ENCODE measurements at regions not wholly inside any gene's neighbourhood (a gene's known extent, or its start where the extent isn't known, plus 50 kb on each side); places are given as distances from the start of the nearest gene placed in this dataset.

DNA sequence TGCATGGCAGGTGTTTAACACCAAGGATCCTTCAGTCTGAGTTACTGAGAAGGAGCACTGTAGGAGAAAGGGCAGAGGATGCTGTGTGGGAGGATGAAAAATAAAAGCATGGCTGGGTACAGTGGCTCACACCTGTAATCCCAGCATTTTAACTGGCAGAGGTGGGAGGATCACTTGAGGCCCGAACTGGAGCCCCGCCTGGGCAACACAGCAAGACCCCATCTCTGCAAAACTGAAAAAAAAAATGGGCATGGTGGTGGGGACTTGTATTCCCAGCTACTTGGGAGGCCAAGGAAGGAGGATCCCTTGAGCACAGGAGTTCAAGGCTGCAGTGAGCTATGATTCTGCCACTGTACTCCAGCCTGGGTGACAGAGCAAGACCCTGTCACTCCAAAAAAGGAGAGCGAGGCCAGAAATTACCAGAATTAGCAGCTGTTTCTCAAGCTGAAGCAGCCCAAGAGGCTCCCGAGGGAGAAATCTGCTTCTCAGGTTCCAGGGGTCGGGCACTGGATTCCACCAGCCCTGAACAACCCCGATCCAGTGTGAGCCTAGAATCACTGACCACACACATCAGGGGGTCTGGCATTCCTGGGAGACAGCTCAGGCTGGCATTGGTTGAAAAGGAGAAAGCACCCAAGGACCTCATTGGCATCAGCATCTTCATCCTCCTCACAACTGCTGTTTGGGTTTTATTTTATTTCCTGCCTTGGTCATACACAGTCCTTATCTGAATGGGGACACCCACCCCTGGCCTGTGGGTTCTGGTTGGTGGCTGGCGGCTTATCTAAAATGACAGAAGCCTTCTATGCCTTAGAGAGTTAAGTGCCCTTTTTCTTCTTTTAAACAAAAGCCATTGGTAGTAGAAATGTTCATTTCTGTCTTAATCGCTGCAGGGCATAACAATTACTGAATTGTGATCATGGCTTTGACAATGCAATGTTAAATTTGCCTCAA, 66.3 kb upstream of the TRIM2 start:
- DNase-seq (ENCODE audit: low spot score): no peak

DNA sequence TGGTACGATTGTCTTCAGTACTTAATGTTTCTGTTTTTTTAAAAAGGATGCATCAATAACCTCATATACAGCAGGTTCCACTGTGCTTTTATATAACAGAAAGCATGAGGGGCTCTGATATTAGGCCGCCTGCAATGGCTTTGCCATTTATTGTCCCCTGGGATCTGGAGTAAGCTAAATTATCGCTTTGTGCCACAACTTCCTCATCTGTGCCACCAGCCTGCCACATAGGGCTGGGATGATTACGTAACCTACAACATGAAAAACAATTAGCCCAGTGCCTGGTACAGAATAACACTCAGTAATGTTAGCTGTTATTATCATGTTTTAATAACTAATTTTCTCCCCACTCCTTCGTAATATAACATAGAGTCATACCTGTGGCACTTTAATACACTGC, 65.5 kb upstream of the TRIM2 start:
- no peak for DNase-seq (ENCODE audit: low spot score)

DNA sequence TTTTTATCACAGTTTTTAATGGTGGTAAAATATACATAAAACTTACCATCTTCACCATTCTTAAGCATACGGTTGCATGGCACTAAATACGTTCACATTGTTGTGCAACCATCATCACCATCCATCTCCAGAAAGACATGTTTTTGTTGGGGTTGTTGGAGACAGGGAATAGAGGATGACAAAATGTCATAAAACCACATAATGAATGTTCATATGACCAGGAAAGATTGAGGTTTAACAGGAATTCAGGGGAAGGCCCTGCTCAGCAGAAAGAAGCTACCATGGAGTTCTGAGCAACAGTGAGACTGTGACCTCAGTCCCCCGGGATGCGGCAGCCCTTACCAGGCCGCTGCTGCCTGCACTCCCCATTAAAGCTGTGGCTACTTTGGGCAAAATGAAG, 63.9 kb upstream of the TRIM2 start:
- DNase-seq (ENCODE audit: low spot score): no peak

DNA sequence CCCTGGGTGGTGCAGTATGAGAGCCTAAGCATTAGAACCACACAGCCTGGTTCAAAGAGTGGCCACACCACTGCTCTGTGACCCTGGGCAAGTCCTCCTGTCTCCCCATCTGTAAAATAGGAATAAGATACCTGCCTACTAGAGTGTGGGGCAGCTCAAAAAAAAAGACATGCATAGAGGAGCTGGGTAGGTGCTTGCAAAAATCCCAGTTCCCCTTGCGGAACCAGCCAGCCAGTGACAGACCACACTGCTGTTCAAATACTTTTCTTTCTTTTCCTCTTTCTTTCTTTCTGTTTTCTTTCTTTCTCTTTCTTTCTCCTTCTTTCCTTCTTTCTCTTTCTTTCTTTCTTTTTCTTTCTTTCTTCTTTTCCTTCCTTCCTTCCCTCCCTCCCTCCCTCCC, 63.0 kb upstream of the TRIM2 start:
- DNase-seq (ENCODE audit: low spot score): no peak

DNA sequence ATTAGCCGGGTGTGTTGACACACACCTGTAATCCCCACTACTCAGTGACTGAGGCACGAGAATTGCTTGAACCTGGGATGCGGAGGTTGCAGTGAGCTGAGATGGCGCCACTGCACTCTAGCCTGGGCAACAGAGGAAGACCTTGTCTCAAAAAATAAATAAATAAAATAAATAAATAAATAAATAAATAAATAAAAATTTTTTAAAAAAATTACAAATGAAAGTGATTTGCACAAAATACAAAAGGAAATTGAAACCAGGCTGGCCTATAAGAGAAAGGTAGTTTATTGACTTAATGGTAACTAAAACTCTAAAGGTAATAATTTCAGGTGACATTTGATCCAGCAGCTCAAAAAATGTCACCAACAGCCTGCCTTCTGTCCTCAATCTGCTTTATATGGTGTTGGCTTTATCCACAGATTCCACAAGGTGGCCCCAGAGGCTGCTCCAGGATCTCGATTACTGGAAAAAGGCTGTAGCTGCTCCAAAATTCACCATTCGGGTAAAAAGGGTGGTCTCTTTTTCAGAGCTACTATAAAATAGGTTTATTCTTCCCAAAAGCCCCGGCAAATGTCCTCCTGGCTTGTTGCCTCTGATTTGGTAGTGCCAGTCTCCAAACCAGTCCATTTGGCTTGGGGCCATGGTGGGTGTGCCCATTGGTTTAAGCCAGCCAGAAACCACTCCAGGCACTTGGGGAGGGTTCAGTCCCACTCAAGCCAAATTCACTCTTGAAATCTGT, 61.4 kb upstream of the TRIM2 start:
- peak; percentile 80 for DNase-seq (ENCODE audit: low spot score)

DNA sequence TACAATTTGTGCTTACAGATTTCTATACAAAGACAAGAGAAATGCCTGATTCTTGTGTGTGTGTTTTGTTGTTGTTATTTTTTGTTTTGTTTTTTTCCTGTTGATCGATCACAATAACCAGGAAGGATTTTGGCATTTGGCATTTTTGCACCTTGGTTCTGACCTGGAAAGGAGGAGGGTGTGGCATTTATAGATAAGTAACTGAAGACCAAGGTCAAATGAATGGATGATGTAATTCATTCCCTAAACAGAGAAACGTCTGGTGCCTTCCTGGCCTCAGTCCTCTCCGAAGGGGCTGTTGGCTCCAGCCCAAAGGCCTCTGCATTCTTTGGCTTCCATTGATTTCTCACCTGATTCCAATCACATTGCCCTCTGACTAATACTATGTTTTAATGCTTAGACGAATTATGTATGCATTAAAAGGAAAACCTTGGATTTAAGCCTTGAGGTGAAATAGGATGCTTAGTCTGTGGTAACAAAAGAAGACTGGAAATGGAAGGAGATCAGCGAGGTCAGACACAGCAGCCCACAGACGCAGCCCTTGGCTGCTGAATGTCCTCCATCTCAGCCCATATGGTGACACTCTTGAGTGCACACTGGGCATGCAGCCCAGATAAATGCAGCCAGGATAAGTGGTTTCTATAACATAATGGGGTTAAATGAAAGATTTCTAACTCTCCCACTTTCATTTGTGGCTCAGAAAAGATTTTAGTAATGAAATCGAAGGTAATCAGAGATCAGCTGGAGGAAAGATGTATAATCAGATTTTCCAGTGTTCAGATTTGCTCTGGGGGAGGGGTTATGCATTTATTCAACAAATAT, 60.5 kb upstream of the TRIM2 start:
- DNase-seq (ENCODE audit: low spot score): no peak

DNA sequence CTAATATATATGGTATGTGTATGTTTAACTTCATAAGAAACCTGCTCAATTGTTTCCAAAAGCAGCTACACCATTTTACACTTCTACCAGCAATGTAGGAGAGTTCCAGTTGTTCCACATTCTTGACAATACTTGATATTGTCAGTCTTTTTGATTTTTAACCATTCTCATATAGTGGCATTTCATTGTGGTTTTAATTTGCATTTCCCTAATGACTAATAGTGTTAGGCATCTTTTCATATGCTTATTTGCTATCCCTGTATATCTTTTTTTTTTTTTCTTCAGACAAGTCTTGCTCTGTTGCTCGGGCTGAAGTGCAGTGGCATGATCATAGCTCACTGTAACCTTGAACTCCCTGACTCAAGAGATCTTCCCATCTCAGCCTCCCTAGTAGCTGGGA, 58.2 kb upstream of the TRIM2 start:
- DNase-seq (ENCODE audit: low spot score): no peak

DNA sequence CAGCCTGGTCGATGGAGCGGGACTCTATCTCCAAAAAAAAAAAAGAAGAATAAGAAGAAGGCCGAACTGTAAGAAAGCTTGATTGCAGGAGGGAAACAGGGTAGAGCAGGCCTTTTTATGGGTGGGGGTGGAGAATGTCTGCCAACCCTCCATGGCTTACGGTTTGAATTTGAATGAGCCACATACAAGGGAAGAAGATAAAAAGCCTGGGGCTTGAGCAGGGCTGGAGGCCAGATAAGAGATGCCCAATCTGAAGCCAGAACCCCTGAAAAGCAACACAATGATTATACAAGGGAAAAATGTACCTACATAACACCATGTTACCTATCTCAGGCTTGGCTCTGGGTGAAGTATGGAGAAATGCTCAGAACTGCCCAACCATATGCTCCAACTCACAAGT, 57.3 kb upstream of the TRIM2 start:
- DNase-seq (ENCODE audit: low spot score): no peak

DNA sequence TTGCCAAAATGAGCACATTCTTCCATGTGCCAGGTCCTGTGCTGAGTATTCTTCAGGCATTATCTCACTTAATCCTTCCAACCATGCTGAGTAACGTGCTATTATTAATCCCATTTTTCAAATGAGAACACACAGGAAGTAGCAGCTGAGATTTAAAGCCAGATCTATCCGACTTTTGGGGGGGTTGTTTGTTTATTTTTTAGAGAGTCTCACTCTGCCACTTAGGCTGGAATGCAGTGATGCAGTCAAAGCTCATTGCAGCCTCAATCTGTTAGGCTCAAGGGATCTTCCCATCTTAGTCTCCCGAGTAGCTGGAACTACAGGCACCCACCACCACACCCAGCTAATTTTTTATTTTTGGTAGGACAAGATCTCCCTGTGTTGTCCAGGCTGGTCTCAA, 55.5 kb upstream of the TRIM2 start:
- DNase-seq (ENCODE audit: low spot score): no peak

DNA sequence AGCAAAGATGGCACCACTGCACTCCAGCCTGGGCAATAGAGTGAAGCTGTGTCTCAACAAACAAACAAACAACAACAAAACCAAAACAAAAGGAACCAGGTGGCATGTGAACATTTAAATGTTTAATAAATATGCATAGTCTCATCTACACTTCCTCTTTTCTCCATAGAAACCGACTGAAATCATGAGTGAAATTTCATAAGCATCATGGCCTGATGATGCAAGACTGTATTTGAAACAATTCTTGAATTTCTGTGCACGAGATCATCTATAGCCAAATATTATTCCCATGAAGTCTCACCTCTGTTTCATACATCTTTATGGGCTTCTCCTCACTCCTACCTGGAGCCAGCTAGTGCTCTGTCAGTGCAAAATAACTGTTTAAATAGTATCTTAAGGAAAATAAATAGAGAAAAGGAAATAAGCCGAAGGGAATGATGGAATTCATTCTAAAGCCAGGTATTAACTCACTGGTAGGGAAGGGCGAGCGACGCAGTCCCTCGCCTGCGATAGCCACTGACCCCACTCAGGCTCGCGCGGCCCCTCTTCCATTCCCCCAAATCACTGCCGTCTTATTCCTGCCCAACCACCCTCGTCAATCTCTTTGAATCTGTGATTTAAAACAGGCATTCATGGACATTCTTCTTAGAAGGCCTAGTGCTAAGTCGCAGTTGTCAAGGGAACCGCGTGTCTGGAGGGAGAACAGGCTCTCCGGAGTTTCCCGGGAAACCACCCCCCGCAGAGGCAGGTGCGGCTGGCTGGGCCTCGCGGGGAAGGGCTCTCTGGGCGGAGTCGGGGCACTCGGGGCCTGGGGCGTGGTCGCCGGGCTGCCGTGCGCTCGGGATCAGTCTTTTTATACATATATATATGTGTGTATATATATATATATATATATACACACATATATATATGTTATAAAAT, 52.4 kb upstream of the TRIM2 start:
- DNase-seq (ENCODE audit: low spot score): peak; percentile 43

DNA sequence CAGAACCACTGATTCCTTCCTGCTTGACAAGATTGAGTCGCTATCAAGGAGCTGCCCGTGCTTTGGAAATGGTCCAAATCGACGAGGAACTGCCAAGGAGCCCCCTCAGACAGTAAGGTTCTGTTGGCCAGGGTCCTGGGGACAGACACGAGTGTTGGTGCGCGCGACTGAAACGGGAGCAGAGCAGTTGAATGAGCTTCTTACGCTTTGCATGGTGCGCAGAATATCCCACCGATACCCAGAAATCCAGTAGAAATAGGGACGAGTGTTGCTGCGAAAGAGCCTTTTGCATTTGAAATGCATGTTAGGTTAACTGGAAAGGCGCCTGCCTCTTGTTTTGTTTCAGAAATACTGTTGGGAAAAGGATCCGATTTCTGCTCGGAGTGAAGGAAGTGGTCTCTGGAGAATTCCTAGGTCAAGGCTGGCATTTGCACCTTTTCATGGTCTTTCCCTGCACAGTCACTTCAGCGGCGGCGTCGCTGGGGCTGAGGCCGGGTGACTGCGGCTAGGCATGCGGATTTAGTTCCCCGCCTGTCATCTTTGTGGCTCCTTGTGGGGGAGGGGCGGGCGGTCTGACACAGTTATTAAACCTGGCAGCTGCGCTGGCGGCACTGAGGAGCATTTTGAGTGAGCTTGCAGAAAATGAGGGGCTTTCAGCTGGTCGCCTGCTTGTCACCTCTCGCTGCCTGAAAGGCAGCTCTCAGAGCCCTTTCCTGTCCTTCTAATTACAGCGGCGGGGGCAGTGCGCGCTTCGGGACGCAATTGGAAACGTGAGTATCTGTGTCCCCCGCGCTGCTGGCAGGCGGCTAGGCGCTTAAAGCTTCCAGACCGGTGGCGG, 51.5 kb upstream of the TRIM2 start:
- peak; percentile 36 for DNase-seq (ENCODE audit: low spot score)

DNA sequence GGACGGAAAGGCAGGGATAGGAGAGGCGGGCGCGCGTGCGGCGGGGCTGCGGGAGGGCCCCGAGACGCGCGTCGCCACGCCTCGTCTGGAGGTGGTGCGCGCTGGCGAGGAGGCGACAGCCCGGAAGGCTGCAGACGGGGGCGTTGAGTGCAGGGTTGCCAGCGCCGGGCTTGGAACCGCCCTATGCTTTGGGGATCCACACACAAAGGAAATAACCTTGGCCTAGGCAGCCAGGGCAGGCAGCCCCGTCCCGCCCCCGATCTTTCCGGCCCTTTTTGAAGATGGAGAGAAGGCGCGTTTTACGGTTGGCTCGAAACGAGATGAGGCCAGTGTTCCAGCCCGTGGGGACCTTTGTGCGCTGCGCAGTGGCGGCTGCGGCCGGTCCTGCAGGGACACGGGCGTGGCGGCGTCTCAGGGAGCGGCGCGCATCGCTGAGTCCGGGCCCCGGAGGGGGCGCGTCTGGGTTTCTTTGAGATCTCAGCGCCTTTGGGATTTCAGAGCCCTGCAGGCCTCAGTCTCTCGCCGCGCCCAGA, 50.8 kb upstream of the TRIM2 start:
- peak; percentile 40 for DNase-seq (ENCODE audit: low spot score)

DNA sequence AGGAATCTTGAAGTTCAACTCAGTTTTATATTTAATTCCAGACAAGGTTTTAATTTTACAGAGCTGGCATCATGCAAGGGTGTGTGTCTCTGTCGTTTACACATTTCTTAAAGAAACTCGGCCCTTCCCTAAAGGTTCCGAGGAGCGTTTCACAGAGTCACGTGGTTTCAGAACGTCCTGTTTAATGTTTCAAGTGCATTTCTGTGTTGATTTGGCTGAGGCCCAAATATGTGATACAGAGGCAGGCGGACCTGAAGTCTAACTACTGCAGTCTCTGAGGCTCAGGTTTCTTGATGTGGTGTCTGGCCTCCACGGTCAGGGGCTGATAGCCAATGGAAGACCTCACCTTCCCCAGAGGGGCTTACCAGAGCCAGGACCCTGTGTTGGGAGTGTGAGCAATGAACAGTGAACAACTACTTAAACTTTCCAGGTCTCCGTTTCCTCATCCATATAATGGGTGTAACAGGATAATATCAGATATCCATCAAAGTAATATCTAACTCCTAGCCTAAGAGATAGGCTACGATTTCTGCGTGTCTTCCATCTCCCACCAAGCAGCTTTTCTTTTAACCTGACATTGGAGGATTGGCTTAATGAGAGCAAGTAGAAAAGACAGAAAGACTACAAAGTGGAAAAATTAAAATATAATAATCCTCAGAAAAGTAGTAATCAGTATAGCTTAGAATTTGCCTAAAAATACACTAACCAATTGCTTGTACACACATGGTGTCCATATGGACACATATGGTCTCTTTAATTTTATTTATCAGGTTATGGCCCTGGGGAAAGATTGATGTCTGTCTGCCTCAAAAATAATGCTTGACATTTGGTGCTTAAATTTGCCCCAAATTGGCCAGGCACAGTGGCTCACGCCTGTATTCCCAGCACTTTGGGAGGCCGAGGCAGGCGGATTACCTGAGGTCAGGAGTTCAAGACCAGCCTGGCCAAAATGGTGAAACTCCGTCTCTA, 50.0 kb upstream of the TRIM2 start:
- DNase-seq (ENCODE audit: low spot score): peak; percentile 50
